Suprapubic skin (tissue), 3 donors: ENCODE measurements at regions not wholly inside any gene's neighbourhood (a gene's known extent, or its start where the extent isn't known, plus 50 kb on each side); places are given as distances from the start of the nearest gene placed in this dataset.

Experiments used
- POLR2A ChIP-seq, 2 donors: fragments of 450-650 bp; IDR thresholded peaks; one replicate each; pipeline ENCODE4 v1.6.1; 2017; ENCODE audit warnings: antibody characterized with exemption in 2 of 2, mild to moderate bottlenecking in 2 of 2, moderate library complexity in 2 of 2
- TF ChIP-seq, protein P1 (sequence below), 2 donors: fragments of 200-600 bp in 1 of 2; fragments of 450-650 bp in 1 of 2; sonication (generic) in 1 of 2; IDR thresholded peaks; one replicate each; pipeline ENCODE4 v1.5.1; 2016 to 2019; ENCODE audit warnings: antibody characterized with exemption in 2 of 2, mild to moderate bottlenecking in 1 of 2, moderate library complexity in 1 of 2

DNA sequence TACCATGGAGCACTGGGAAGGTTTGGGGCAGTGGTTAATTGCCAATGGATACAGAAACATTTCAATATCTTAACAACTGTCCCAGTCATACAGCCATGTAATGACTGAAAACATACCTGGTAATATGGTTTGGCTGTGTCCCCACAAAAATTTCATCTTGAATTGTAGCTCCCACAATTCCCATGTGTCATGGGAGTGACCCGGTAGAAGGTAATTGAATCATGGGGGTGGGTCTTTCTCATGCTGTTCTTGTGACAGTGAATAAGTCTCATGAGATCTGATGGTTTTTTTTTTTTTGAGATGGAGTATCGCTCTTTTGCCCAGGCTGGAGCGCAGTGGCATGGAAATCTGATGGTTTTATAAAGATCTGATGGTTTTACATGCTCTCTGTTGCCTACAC lies 284.4 kb downstream of the TCF7L2 start:
- TF ChIP-seq, protein P1, sequence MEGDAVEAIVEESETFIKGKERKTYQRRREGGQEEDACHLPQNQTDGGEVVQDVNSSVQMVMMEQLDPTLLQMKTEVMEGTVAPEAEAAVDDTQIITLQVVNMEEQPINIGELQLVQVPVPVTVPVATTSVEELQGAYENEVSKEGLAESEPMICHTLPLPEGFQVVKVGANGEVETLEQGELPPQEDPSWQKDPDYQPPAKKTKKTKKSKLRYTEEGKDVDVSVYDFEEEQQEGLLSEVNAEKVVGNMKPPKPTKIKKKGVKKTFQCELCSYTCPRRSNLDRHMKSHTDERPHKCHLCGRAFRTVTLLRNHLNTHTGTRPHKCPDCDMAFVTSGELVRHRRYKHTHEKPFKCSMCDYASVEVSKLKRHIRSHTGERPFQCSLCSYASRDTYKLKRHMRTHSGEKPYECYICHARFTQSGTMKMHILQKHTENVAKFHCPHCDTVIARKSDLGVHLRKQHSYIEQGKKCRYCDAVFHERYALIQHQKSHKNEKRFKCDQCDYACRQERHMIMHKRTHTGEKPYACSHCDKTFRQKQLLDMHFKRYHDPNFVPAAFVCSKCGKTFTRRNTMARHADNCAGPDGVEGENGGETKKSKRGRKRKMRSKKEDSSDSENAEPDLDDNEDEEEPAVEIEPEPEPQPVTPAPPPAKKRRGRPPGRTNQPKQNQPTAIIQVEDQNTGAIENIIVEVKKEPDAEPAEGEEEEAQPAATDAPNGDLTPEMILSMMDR (IDR thresholded peaks at IDR 0.05), result no peak
- no peak for TF ChIP-seq POLR2A (IDR thresholded peaks at IDR 0.05)
